Mucosa of descending colon (tissue), 3 donors: ENCODE measurements at regions not wholly inside any gene's neighbourhood (a gene's known extent, or its start where the extent isn't known, plus 50 kb on each side); places are given as distances from the start of the nearest gene placed in this dataset.

Experiments used
- ATAC-seq: fragments of 200-7000 bp; cut with Tn5 transposase; one replicate; pipeline ENCODE4 v1.9.1; 2020; ENCODE audit warnings: mild to moderate bottlenecking, moderate library complexity
- DNase-seq, 3 donors: peaks; one replicate each; pipeline ENCODE4 v3.0.0-alpha.2; 2020
- H3K36me3 ChIP-seq: fragments of 200-600 bp; one replicate; pipeline ENCODE4 v1.8.0; 2021; ENCODE audit warnings: low read depth, mild to moderate bottlenecking
- H3K4me1 ChIP-seq: fragments of 200-600 bp; one replicate; pipeline ENCODE4 v1.8.0; 2021; ENCODE audit warnings: low read depth, mild to moderate bottlenecking
- H3K4me3 ChIP-seq: fragments of 200-600 bp; one replicate; pipeline ENCODE4 v1.8.0; 2021; ENCODE audit warnings: mild to moderate bottlenecking
- H3K9me3 ChIP-seq: fragments of 200-600 bp; one replicate; pipeline ENCODE4 v1.8.0; 2021; ENCODE audit warnings: mild to moderate bottlenecking
- CTCF ChIP-seq: fragments of 200-600 bp; IDR thresholded peaks from one replicate; pipeline ENCODE4 v1.8.0; 2022; ENCODE audit warnings: antibody characterized with exemption, mild to moderate bottlenecking
- intact Hi-C, 2 donors: fragments of 100-400 bp; cut with DNase I in 1 of 2; cut with micrococcal nuclease in 1 of 2; formaldehyde crosslinking; loops; one replicate each; pipeline versions ENCODE4 v1.11.0 to v1.11.1; 2022; cut with DNase I, micrococcal nuclease
- donor health status: DM: no; HTN: no; CAD: no; lungs with moderate emphysema.
- donor health status: DM: no; HTN: no; CAD: no.
- donor health status: DM: no; HTN: yes; CAD: no.

- DNase-seq, result no peak
- Histone ChIP-seq H3K4me1 (no peaks in the 10 kb centered on the region), H3K4me3 (no peak overlapping the region), H3K36me3 (no peaks in the 10 kb centered on the region), H3K9me3 (no peaks in the 10 kb centered on the region)
- no peak for TF ChIP-seq CTCF
- intact Hi-C loops, result no loop called here
- ATAC-seq, result no peak
Observed at GRCh38 chr10:128877936-128878335, 589.1 kb upstream of the MGMT start.

DNA sequence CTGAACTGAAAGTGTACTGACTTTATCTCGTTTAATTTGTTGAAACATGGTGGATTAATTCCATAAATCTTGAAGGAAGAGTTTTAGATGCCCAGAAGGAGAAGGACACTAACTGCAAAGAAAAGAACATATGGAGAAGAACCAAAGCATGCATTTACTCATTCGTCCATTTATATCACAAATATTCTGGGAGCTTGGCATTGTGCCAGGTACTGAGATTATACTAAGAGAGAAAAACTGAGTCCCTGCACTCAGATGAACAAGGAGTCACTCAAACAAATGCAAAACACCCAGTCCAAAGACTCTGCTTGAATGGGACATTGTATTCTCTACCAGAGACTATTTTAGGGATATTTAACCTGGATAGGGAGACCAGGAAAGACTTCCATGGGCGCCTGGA is 588.0 kb upstream of the MGMT start:
- H3K9me3 ChIP-seq, result no peaks in the 10 kb centered on the region
- H3K4me3 ChIP-seq, result no peak overlapping the region
- H3K36me3 ChIP-seq, result no peaks in the 10 kb centered on the region
- DNase-seq, result no peak
- H3K4me1 ChIP-seq, result no peaks in the 10 kb centered on the region
- intact Hi-C loops, result no loop called here
- ATAC-seq, result no peak
- no peak for TF ChIP-seq CTCF

- Histone ChIP-seq H3K36me3 (no peaks in the 10 kb centered on the region), H3K4me1 (no peaks in the 10 kb centered on the region), H3K9me3 (no peaks in the 10 kb centered on the region), H3K4me3 (no peak overlapping the region)
- DNase-seq, result no peak
- intact Hi-C loops, result no loop called here
- no peak for ATAC-seq
- TF ChIP-seq CTCF, result no peak
Observed at GRCh38 chr10:128879441-128880140, 587.5 kb upstream of the MGMT start.

- intact Hi-C loops, result no loop called here
- TF ChIP-seq CTCF, result no peak
Observed at GRCh38 chr10:128880159-128880725, 586.8 kb upstream of the MGMT start.

GRCh38 chr10:128881086-128881485 is 586.0 kb upstream of the MGMT start:
- intact Hi-C loops, result no loop called here
- no peak for ATAC-seq
- DNase-seq, result no peak
- no peak for TF ChIP-seq CTCF
- H3K36me3 ChIP-seq, result no peaks in the 10 kb centered on the region
- H3K9me3 ChIP-seq, result no peaks in the 10 kb centered on the region
- no peaks in the 10 kb centered on the region for H3K4me1 ChIP-seq
- no peak overlapping the region for H3K4me3 ChIP-seq

More at GRCh38 chr10:128880159-128880725, 586.8 kb upstream of the MGMT start:
- Histone ChIP-seq H3K9me3 (no peaks in the 10 kb centered on the region), H3K4me1 (no peaks in the 10 kb centered on the region), H3K4me3 (no peak overlapping the region), H3K36me3 (no peaks in the 10 kb centered on the region)
- no peak for ATAC-seq
- DNase-seq, result no peak
